IPS-11a (cell line): ENCODE measurements at regions not wholly inside any gene's neighbourhood (a gene's known extent, or its start where the extent isn't known, plus 50 kb on each side); places are given as distances from the start of the nearest gene placed in this dataset.

ENCODE experiments used
- H3K4me3 ChIP-seq: one replicate; pipeline ENCODE4 v1.5.1; 2013; ENCODE audit warnings: low read depth, low read length, control low read depth

DNA sequence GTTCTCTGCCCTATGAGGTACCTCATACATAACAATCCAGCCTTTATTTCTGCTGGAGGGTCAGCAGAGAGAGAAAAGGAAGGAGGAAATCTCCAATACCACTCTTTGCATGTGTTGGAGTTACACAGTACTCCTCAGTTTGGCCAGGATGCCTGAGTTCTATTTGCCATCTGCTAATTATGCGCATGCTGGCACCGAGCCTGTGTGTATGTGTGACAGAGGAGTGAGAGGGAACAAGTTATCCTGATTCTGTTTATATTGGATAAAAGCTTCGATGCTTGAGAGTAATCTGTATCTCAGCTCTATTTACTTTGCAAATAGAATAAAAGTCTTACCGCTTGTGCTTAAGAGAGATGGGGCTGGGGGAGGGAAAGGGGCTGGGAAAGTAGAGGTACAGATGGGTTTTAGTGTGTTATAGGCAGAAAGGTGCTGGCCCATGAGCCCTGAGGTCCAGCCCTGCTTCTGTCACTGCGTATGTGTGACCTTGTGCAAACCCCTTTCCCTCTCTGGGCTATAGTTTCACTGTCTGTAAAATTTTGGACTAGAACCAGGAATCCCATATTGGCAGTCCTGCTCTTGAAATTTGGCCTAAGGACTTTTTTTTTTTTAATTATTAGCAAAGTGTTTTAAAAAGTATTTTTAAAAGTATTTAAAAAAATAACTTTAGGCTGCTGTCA lies 54.5 kb upstream of the PLXNA2 start:
- H3K4me3 ChIP-seq: no peak overlapping the region

DNA sequence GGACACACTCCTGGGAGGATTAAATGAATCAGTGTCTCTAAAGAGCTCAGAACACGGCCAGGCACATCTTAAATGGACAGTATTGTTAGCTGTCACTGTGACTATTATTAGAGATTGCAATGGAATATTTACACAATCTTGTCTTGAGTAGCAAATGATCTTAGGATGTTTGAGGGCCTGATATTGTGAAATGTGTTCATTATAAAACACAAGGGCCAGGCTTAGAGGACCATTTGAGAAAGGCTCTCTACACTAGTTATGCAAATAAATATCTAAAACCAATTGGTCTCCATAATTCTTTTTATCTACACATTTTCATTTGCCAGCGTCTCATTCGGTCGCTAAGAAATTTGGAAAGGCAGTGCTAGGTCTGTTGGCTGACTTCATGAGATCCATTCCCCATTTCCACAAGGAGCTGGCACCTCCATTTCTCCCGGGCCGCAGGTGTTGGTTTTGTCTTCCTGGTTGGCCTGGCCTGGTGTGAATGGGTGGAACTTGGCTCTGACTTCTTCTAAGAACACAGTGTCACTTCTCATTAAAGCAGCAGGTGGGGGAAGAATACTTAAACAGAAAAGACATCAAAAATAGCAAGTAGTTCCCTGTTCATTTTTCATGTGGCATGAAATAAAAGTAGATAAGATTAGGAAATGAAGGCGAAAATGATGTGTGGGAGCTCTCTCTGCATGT lies 56.0 kb upstream of the PLXNA2 start:
- no peak overlapping the region for H3K4me3 ChIP-seq

DNA sequence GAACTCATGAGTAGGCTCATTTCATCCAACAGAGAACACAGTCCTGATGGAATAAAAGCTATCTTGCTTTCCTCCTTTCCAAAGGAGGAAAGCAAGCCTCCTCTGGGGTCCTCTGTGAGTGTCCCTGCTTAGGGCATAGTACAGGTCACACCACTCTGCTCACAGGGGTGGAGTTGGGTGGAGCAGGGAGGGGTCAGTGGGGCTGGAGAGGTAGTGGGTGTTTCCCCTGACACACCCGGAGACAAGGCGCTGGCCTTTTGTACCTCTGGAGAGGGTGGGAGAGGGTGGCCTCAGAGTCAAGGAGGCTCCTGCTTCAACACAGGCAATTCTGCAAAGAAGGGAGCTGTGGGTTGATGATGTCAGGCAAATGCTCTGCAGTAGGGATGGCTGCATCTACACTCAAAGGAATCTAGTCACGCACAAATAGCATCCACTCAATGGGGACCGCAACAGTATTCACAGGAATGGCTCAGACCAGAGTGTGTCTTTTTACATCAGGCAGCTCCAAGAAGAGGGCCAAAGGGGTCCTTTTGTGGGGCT lies 58.6 kb upstream of the PLXNA2 start:
- H3K4me3 ChIP-seq: no peak overlapping the region

DNA sequence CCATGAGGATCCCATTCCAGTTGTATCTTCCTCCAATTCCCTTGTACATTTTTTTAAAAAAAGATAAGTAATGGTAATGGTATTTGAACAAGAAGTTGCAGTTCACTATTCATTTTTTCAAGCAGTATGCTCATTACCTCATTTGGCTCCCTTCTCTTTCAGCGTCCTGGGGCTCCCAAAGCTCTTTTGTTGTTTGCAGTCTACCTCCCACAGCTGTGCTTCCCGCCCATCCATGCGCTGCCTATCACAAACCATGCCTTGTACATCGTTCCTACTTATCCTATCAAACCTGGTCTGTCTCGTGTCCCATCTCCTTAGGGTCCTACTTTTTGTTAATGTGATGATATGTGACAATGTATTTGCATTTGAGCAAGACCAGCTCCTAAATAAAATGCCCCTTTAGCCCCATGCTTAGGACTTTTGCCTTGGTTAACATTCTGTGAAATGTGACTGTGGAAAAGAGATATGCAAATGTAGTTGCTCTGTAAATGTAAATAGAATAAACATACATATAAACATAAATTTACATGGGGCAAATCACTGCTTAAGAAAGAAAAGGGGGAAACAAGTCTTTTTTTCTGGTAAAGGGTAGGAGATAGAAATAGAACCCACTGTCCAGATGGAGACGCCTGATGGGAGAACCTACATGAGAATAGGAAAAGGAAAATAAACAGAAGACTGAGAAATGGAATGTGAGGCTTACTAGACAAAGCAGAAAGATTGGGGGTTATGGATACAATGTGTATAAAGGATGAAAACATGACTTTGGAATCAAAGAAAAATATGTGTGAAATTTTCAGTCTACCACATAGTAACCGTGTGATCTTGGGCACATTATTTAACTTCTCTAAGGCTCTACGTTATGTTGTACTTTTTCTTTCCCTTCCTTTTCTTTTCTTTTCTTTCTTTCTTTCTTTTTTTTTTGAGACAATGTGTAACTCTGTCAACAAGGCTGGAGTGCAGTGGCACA lies 59.8 kb upstream of the PLXNA2 start:
- H3K4me3 ChIP-seq: no peak overlapping the region

DNA sequence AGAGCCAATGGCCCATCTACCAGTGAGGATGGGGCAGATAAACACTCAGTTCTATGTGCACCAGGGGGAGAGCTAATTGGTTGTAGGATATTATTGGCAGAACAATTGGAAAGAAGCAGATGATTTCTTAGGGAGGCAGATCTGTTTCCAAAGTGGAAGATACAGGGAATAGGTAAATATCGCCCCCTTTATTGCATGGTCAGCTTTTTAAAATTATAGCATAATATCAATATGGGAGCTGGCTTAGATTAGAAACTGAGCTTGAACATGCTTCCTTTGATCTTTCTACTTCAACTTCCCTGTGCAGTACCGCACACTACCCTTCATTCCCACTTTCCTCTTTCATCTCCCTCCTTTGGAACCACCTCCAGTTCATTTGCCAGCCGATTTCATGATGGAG lies 64.0 kb upstream of the PLXNA2 start:
- H3K4me3 ChIP-seq: no peak overlapping the region

- no peak overlapping the region for H3K4me3 ChIP-seq
These were observed 65.6 kb upstream of the PLXNA2 start for GRCh38 chr1:208309771-208310170.

- no peak overlapping the region for H3K4me3 ChIP-seq
These were observed 68.5 kb upstream of the PLXNA2 start for GRCh38 chr1:208312706-208313105.

- H3K4me3 ChIP-seq: no peak overlapping the region
These were observed 70.2 kb upstream of the PLXNA2 start for GRCh38 chr1:208314431-208314830.

- no peak overlapping the region for H3K4me3 ChIP-seq
These were observed 74.1 kb upstream of the PLXNA2 start for GRCh38 chr1:208318150-208318734.

GRCh38 chr1:208324005-208324404 lies 79.8 kb upstream of the PLXNA2 start:
- no peak overlapping the region for H3K4me3 ChIP-seq

- no peak overlapping the region for H3K4me3 ChIP-seq
These were observed 81.8 kb upstream of the PLXNA2 start for GRCh38 chr1:208326033-208326432.

DNA sequence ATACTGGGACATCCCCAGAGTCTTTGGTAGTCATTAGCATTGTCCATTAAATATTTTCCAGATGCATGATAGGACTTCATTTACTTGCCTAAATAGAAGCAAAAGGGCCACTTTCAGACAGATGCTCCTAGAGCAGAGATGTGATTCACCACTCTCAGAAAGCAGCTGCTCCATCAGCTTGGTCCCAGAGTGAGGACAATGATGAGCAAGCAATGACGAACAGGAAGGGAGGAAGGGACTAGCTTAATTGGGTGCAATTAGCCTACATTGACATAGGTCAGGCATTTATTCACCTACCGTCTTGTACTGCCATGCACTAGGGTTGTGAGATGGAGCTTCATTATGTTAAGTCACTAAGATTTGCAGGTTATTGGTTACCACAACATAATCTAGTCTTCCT lies 85.1 kb upstream of the PLXNA2 start:
- H3K4me3 ChIP-seq: no peak overlapping the region

GRCh38 chr1:208332036-208332773 lies 88.0 kb upstream of the PLXNA2 start:
- H3K4me3 ChIP-seq: no peak overlapping the region

DNA sequence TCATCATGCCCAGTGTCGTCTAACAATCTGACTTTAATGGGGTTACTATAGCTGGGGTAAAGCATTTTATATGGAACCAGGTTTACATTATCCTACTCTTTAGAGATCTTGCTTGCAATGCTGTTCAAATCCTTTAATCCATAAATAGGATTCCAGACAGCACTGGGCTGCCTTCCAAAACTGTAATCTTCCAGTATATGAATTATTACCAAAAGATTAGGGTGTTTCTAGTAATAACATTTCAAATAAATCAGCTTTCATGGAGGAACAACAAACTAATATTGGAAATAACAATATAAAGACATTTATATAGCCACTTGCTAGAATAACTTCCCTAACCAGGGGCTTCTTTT lies 88.6 kb upstream of the PLXNA2 start:
- no peak overlapping the region for H3K4me3 ChIP-seq

DNA sequence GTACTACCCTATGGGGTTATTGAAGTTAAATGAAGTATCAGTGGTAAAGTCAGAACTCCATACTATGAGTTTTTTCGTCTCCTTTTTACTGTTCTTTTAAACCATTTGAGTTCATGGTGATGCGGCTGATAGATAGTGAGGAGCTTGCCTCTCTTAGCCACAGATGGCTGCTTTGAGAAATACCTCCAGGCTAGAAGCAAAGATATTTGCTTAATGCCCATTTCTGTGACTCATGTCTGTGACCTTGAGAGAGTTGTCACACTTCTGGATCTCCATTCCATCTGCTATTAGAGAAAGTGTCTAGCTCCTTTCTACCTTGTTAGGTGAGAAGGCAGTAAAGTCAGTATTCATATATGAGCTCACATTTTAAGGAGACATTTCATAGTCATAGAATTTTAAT lies 89.5 kb upstream of the PLXNA2 start:
- no peak overlapping the region for H3K4me3 ChIP-seq

GRCh38 chr1:208335371-208336136 lies 91.4 kb upstream of the PLXNA2 start:
- no peak overlapping the region for H3K4me3 ChIP-seq

- no peak overlapping the region for H3K4me3 ChIP-seq
These were observed 91.9 kb upstream of the PLXNA2 start for GRCh38 chr1:208336137-208336518.

DNA sequence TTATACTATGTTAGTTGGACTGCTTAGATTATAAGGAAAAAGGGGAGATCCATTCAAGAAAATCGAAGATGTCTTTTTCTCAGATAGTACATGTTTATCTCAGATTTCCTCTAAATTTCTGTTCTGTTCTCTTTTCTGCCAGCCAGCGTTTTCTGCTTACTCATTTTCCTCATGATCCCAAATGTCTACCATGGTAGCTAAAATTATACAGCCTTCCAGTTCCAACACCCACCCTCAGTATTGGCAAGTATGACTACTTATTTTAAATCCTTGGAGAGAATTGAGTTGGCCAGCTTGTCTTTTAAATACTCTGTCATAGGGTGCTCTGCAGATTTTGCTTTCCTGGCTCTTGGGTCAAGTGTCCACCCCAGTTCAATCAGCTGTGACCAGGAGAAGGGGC lies 95.7 kb upstream of the PLXNA2 start:
- no peak overlapping the region for H3K4me3 ChIP-seq

DNA sequence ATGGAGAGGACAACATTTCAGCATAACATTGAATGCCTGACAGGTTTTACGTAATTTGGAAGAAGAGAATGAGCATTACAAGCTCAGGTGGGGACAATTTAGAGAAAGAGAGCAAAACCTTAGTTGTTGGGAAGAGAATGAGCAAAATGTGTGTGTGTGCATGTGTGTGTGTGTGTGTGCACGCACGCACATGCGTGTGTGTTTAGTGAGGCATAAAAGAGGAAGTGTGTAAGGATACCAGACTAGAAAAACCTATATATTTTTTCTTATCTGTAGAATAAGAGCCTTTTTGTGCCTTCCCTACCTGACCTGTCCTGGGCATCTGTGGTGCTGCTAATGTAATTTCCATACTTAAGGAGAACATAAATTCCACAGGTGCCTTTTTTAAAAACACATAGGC lies 99.0 kb upstream of the PLXNA2 start:
- no peak overlapping the region for H3K4me3 ChIP-seq
